Fibroblast of peridontal ligament (primary cell): ENCODE measurements at regions not wholly inside any gene's neighbourhood (a gene's known extent, or its start where the extent isn't known, plus 50 kb on each side); places are given as distances from the start of the nearest gene placed in this dataset.

ENCODE experiments used
- DNase-seq: peaks from one replicate; pipeline ENCODE4 v3.0.0-alpha.2; 2010; ENCODE audit errors: extremely low read depth

- DNase-seq: no peak
Observed at GRCh38 chr4:26104056-26104685, 190.2 kb downstream of the SMIM20 start.

- peak; percentile 86 for DNase-seq
Observed at GRCh38 chr4:26105337-26105736, 191.3 kb downstream of the SMIM20 start.

DNA sequence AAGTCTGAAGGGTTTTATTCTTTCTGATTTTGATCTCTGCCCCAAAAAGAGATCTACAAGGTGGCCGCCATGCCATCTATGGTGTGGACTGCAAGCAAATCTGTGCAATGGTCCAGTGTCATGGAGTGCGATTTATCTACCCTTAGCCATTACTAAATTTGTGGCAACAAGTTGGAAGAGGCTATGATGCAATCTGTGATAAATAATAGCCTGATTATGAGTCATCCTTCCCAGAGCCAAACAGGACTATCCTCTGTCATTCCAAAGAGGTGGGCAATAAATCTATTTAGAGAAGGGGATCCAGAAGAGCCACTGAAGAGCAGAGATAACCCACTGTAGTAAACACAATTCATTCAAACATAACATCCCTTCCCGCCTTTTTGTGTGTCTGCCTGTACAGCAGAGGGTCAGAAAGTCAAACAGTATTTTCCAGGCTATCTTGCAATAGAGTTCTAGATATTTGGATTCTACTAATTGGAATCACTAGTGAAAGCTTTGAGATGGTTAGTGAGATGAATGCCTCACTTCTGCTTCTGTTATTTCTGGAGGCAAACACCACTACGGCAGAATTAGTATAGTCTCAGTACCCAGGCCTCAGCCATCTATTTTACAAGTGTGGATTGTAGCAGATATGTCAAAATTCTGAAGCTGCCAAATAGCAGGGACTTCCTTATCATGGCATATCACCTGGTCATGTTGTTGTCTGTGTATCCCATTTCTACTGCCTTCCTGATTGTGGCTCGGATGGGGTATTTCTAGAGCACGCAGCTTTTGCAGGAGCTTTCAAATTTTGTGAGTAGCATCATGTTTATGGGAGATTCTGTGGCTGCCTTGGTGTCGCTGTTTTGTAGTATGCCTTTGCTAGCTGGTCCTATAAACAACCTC is 192.0 kb downstream of the SMIM20 start:
- DNase-seq: peak; percentile 40

DNA sequence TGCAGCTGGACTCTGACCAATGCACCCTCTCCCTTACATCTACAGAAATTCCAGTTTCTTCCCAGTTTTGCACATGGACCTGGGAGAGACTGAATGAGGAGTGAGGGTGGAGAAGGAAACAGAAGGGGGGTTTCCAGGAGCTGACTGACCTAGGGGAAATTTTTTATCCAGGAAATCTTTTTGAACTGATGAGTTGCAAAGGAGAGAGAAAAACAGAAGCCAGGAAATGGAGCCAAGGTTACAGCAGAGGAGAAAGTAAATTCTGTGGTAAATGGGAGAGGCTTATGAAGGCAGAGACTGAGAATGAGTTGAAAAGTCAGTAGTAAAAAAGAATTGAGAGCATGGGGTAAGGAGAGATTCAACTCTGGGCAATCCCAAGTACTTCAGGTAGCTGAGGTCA is 192.8 kb downstream of the SMIM20 start:
- no peak for DNase-seq

- no peak for DNase-seq
Observed at GRCh38 chr4:26108054-26108453, 194.0 kb downstream of the SMIM20 start.

- DNase-seq: no peak
Observed at GRCh38 chr4:26110493-26110892, 196.5 kb downstream of the SMIM20 start.

GRCh38 chr4:26113339-26113940 is 199.4 kb downstream of the SMIM20 start:
- no peak for DNase-seq

- DNase-seq: no peak
Observed at GRCh38 chr4:26116057-26116456, 202.0 kb downstream of the SMIM20 start.

DNA sequence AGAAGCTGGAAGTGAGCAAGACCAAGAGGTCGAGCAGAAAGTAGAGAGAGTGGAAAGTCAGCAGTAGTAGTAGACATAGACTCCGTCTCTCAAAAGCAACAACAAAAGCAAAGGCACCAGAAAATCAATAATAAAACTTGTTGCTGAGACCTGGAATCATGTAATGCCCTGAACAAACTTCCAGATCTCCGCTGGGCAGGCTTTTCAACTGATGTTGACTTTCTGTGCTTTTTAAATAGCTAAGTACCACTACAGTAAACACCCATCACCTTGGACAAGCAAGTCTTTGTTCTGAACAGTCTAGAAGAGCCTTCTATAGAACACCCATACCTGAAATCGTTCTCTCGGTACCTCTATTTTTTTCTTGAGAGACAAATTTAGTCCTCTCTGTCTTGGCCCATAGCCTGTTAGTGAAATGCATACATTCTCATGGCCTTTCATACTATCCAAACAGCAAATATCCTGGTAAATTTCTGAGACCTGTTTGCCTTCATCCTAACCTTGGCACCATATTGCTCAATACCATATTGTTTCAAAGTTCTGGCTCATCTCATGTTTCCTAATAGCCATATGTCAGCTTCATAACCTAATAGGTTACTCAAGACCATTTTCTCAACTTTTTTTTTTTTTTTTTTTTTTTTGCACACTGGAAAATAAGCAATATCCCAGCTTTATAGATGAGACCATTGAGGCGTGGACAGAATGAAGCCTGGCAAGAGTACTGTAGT is 200.6 kb upstream of the RBPJ start:
- DNase-seq: no peak

GRCh38 chr4:26122690-26123089 is 198.1 kb upstream of the RBPJ start:
- no peak for DNase-seq

- peak; percentile 61 for DNase-seq
Observed at GRCh38 chr4:26124753-26125321, 196.0 kb upstream of the RBPJ start.

GRCh38 chr4:26126143-26126718 is 194.6 kb upstream of the RBPJ start:
- no peak for DNase-seq

- DNase-seq: no peak
Observed at GRCh38 chr4:26126994-26127393, 193.8 kb upstream of the RBPJ start.

DNA sequence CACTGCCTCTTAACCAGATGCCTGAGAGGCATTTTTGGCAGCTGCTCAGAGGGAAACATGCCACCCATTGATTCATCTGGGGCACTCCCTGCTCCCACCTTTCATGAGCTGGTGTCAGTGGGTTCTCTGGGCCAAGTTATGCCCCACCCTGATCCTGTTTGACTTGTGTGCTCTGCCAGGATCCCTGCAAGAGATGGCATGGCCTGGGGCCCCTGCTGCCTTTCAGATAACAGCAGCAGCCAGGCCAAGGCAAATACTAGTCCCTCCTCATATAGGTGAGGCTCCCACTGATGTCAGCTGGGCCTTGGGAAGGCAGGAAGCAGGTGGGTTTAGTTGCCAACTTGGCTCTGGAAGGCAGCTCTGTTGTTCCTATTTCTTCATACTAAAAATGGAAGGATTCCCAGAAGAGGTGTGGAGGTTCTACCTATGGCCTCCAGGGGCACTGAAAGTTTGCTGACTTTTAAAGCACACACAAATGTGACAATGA is 192.9 kb upstream of the RBPJ start:
- DNase-seq: no peak

- no peak for DNase-seq
Observed at GRCh38 chr4:26130173-26130572, 190.6 kb upstream of the RBPJ start.

DNA sequence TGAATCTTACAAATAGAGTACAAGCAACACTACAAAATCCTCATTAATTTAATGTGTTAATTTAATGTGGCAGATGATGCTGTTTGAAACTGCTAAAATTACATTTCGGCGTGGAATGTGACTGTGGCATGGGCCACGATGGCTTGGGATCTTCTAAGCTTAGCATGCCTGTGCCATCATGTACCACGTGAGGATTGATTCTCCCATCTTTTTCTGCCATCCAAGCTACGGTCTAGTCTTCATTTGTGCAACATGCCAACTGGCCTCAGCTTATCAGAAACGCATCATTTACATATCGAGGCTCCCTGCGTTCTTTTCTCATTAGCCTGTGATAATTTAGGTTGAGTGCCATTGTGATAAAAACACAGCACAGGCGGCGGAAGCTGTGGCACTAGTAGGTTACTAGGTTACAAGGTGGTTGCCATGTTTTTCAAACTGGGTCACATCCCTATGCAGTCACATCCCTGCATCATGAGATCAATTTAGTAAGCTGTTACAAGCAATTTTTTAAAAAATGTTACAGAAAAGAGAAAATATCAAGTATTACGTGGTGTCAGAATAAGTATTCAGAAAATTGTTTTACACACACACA is 189.9 kb upstream of the RBPJ start:
- DNase-seq: no peak

- no peak for DNase-seq
Observed at GRCh38 chr4:26131711-26132110, 189.1 kb upstream of the RBPJ start.

GRCh38 chr4:26132858-26133257 is 188.0 kb upstream of the RBPJ start:
- DNase-seq: no peak

- no peak for DNase-seq
Observed at GRCh38 chr4:26133840-26134239, 187.0 kb upstream of the RBPJ start.

- DNase-seq: no peak
Observed at GRCh38 chr4:26135331-26135730, 185.5 kb upstream of the RBPJ start.

GRCh38 chr4:26136615-26137014 is 184.2 kb upstream of the RBPJ start:
- DNase-seq: no peak
